Duodenal mucosa (tissue), 2 donors: ENCODE measurements at regions not wholly inside any gene's neighbourhood (a gene's known extent, or its start where the extent isn't known, plus 50 kb on each side); places are given as distances from the start of the nearest gene placed in this dataset.
"Not testable (repeated sequence)": the region's sequence is repeated elsewhere in the genome, so short reads cannot be mapped to it uniquely, and the experiment has no call there.

Experiments
- H3K27ac ChIP-seq: one replicate; pipeline ENCODE4 v1.7.0; 2013; ENCODE audit warnings: low read depth, low read length
- H3K27me3 ChIP-seq, 2 donors: one replicate each; pipeline ENCODE4 v1.7.0; 2013; ENCODE audit warnings: low read length in 2 of 2, control low read depth in 1 of 2; ENCODE audit not compliant: insufficient read depth in 2 of 2, control insufficient read depth in 1 of 2
- H3K36me3 ChIP-seq, 2 donors: one replicate each; pipeline ENCODE4 v1.7.0; 2013; ENCODE audit warnings: low read length in 2 of 2, control low read depth in 1 of 2; ENCODE audit not compliant: insufficient read depth in 2 of 2, control insufficient read depth in 1 of 2
- H3K4me1 ChIP-seq, 2 donors: one replicate each; pipeline ENCODE4 v1.7.0; 2013; ENCODE audit warnings: low read length in 2 of 2, control low read depth in 1 of 2; ENCODE audit not compliant: insufficient read depth in 2 of 2, control insufficient read depth in 1 of 2
- H3K4me3 ChIP-seq, 2 donors: one replicate each; pipeline ENCODE4 v1.7.0; 2013; ENCODE audit warnings: low read length in 2 of 2, low read depth in 1 of 2
- H3K9ac ChIP-seq, 2 donors: one replicate each; pipeline ENCODE4 v1.7.0; 2013; ENCODE audit warnings: low read length in 2 of 2, low read depth in 1 of 2
- H3K9me3 ChIP-seq, 2 donors: one replicate each; pipeline ENCODE4 v1.7.0; 2013; ENCODE audit warnings: low read length in 2 of 2, control low read depth in 1 of 2; ENCODE audit not compliant: control insufficient read depth in 1 of 2

GRCh38 chr7:131823961-131824440, 267.6 kb upstream of the PODXL start:
- H3K4me3 ChIP-seq, H3K27me3 ChIP-seq, H3K4me1 ChIP-seq, H3K36me3 ChIP-seq, H3K27ac ChIP-seq, H3K9ac ChIP-seq, H3K9me3 ChIP-seq: not testable (repeated sequence)

DNA sequence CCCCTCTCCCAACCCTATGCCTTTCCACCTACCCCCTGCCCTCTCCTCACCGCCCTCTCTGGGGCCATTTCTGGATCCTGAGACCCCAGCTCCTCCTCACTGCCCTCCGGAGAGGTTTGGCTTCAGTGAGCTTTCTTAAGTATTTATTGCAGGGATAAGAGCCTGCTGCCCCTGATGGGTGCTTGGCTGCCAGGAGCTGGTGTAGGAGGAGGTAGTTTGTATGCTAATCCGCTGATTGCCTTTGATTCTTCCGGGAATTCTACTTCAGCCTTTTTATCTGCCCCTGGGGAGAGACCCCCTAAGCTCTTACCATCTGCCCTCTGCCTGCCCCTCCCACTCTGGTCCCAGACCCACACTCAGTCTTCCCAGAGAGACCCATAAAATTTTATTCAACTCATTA, 263.5 kb upstream of the PODXL start:
- no peaks in the 10 kb centered on the region for H3K9me3 ChIP-seq
- H3K4me3 ChIP-seq: no peak overlapping the region
- no peaks in the 10 kb centered on the region for H3K27me3 ChIP-seq
- H3K9ac ChIP-seq: no peak overlapping the region
- H3K27ac ChIP-seq: no peak overlapping the region
- no peaks in the 10 kb centered on the region for H3K36me3 ChIP-seq
- H3K4me1 ChIP-seq: no peaks in the 10 kb centered on the region

- Histone ChIP-seq H3K9me3 (no peaks in the 10 kb centered on the region), H3K36me3 (no peaks in the 10 kb centered on the region), H3K27ac (no peak overlapping the region)
These were observed 260.1 kb upstream of the PODXL start for GRCh38 chr7:131816391-131817007.

GRCh38 chr7:131808736-131809135, 252.3 kb upstream of the PODXL start:
- H3K9ac ChIP-seq: no peak overlapping the region
- H3K9me3 ChIP-seq: no peaks in the 10 kb centered on the region
- no peaks in the 10 kb centered on the region for H3K36me3 ChIP-seq
- no peaks in the 10 kb centered on the region for H3K27me3 ChIP-seq
- H3K4me3 ChIP-seq: no peak overlapping the region
- no peak overlapping the region for H3K27ac ChIP-seq
- H3K4me1 ChIP-seq: no peaks in the 10 kb centered on the region

More at GRCh38 chr7:131816391-131817007, 260.1 kb upstream of the PODXL start:
- Histone ChIP-seq H3K27me3 (no peaks in the 10 kb centered on the region), H3K4me1 (no peaks in the 10 kb centered on the region), H3K9ac (no peak overlapping the region), H3K4me3 (no peak overlapping the region)

- not testable (repeated sequence) for H3K4me1 ChIP-seq, H3K27me3 ChIP-seq, H3K9me3 ChIP-seq, H3K9ac ChIP-seq, H3K27ac ChIP-seq, H3K36me3 ChIP-seq, H3K4me3 ChIP-seq
These were observed 251.7 kb upstream of the PODXL start for GRCh38 chr7:131808156-131808555.

GRCh38 chr7:131803816-131804215, 247.4 kb upstream of the PODXL start:
- no peak overlapping the region for H3K27ac ChIP-seq
- no peaks in the 10 kb centered on the region for H3K4me1 ChIP-seq
- no peak overlapping the region for H3K4me3 ChIP-seq
- no peak overlapping the region for H3K9ac ChIP-seq
- no peaks in the 10 kb centered on the region for H3K36me3 ChIP-seq
- H3K9me3 ChIP-seq: no peaks in the 10 kb centered on the region
- no peaks in the 10 kb centered on the region for H3K27me3 ChIP-seq

- H3K27ac ChIP-seq: no peak overlapping the region
- H3K4me1 ChIP-seq: no peaks in the 10 kb centered on the region
- no peaks in the 10 kb centered on the region for H3K9me3 ChIP-seq
- no peak overlapping the region for H3K9ac ChIP-seq
- H3K27me3 ChIP-seq: no peaks in the 10 kb centered on the region
- H3K36me3 ChIP-seq: no peaks in the 10 kb centered on the region
- no peak overlapping the region for H3K4me3 ChIP-seq
These were observed 245.9 kb upstream of the PODXL start for GRCh38 chr7:131802195-131802864.

- Histone ChIP-seq H3K4me3 (no peak overlapping the region), H3K9ac (no peak overlapping the region), H3K4me1 (no peaks in the 10 kb centered on the region), H3K9me3 (no peaks in the 10 kb centered on the region), H3K27ac (no peak overlapping the region), H3K27me3 (no peaks in the 10 kb centered on the region), H3K36me3 (no peaks in the 10 kb centered on the region)
These were observed 244.1 kb upstream of the PODXL start for GRCh38 chr7:131800531-131800930.

DNA sequence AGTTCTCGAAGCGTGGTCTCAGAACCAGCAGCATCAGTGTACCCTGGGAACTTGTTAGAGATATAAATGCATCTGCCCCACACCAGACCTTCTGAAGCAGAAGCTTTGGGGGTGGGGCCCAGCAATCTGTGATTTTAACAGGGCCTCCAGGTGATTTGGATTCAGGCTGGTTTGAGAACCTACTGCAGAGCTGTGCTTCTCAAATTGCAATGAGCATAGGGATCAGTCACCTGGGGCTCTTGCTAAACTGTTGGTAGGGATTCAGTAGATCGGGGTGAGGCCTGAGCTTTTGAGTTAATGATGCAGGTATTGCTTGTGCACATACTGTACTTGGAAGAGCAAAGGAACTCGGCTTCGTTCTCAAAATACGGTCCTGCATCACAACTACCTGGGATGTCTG, 243.6 kb upstream of the PODXL start:
- Histone ChIP-seq H3K4me1 (no peaks in the 10 kb centered on the region), H3K36me3 (no peaks in the 10 kb centered on the region), H3K4me3 (no peak overlapping the region), H3K27ac (no peak overlapping the region), H3K27me3 (no peaks in the 10 kb centered on the region), H3K9ac (no peak overlapping the region), H3K9me3 (no peaks in the 10 kb centered on the region)

- Histone ChIP-seq H3K4me3 (no peak overlapping the region), H3K9me3 (no peaks in the 10 kb centered on the region), H3K4me1 (no peaks in the 10 kb centered on the region), H3K27ac (no peak overlapping the region), H3K36me3 (no peaks in the 10 kb centered on the region), H3K27me3 (no peaks in the 10 kb centered on the region), H3K9ac (no peak overlapping the region)
These were observed 241.4 kb upstream of the PODXL start for GRCh38 chr7:131797841-131798240.
